Neural cell (in vitro differentiated cells): ENCODE measurements at regions not wholly inside any gene's neighbourhood (a gene's known extent, or its start where the extent isn't known, plus 50 kb on each side); places are given as distances from the start of the nearest gene placed in this dataset.

Experiments used
- H2AFZ ChIP-seq: fragments of 200-600, 300-800 bp; sonication (generic), shearing (Covaris generic); 2 replicates; pipeline ENCODE4 v1.6.0; 2014; ENCODE audit warnings: low read depth, mild to moderate bottlenecking, antibody characterized with exemption, low read length, moderate library complexity
- H3F3A ChIP-seq: fragments of 200-600 bp; shearing (Covaris generic); 2 replicates; pipeline ENCODE4 v1.6.1; 2016; ENCODE audit warnings: mild to moderate bottlenecking, moderate library complexity, mixed read lengths, antibody characterized with exemption, low read length; ENCODE audit not compliant: insufficient read depth, poor library complexity, severe bottlenecking
- H3K27ac ChIP-seq: fragments of 200-600, 300-800 bp; sonication (generic), shearing (Covaris generic); 2 replicates; pipeline ENCODE4 v1.5.1; 2014; ENCODE audit warnings: mild to moderate bottlenecking, low read length, moderate library complexity
- H3K27me3 ChIP-seq: fragments of 300-800, 200-600 bp; sonication (generic), shearing (Covaris generic); 2 replicates; pipeline ENCODE4 v1.6.0; 2014; ENCODE audit warnings: mild to moderate bottlenecking, low read depth, low read length, moderate library complexity; ENCODE audit not compliant: insufficient read depth
- H3K36me3 ChIP-seq: fragments of 300-800, 200-600 bp; sonication (generic), shearing (Covaris generic); 2 replicates; pipeline ENCODE4 v1.5.1; 2014; ENCODE audit warnings: mild to moderate bottlenecking, antibody characterized with exemption, low read length, moderate library complexity; ENCODE audit not compliant: insufficient read depth
- H3K4me2 ChIP-seq: fragments of 300-800, 200-600 bp; sonication (generic), shearing (Covaris generic); 2 replicates; pipeline ENCODE4 v1.6.0; 2014; ENCODE audit warnings: mild to moderate bottlenecking, low read length
- H3K4me3 ChIP-seq: fragments of 300-800, 200-600 bp; sonication (generic), shearing (Covaris generic); 2 replicates; pipeline ENCODE4 v1.5.1; 2014; ENCODE audit warnings: mild to moderate bottlenecking, low read length, moderate library complexity
- H3K79me2 ChIP-seq: fragments of 200-600 bp; shearing (Covaris generic); replicated peaks from 2 replicates; pipeline ENCODE4 v1.6.0; 2014; ENCODE audit warnings: mild to moderate bottlenecking, low read length, moderate library complexity; ENCODE audit not compliant: insufficient read depth
- H3K9ac ChIP-seq: fragments of 300-800, 200-600 bp; sonication (generic), shearing (Covaris generic); 2 replicates; pipeline ENCODE4 v1.6.1; 2016; ENCODE audit warnings: mild to moderate bottlenecking, low read length, mixed read lengths
- H3K9me2 ChIP-seq: fragments of 200-600 bp; shearing (Covaris generic); 2 replicates; pipeline ENCODE4 v1.6.1; 2016; ENCODE audit warnings: mild to moderate bottlenecking, low read length, mixed read lengths; ENCODE audit not compliant: insufficient read depth
- H3K9me3 ChIP-seq: fragments of 200-600, 300-800 bp; sonication (generic), shearing (Covaris generic); 2 replicates; pipeline ENCODE4 v1.6.1; 2016; ENCODE audit warnings: mild to moderate bottlenecking, mixed run types, low read length, moderate library complexity, mixed read lengths
- H4K20me1 ChIP-seq: fragments of 200-600 bp; shearing (Covaris generic); 2 replicates; pipeline ENCODE4 v1.6.1; 2016; ENCODE audit warnings: mild to moderate bottlenecking, mixed run types; ENCODE audit not compliant: insufficient read depth
- CTCF ChIP-seq: fragments of 450-650 bp; IDR thresholded peaks from 2 replicates; pipeline ENCODE4 v1.5.1; 2014; ENCODE audit warnings: antibody characterized with exemption, mild to moderate bottlenecking, moderate library complexity; ENCODE audit not compliant: poor library complexity, severe bottlenecking
- EP300 ChIP-seq: fragments of 450-650 bp; conservative IDR thresholded peaks from 2 replicates; pipeline ENCODE4 v1.6.1; 2014; ENCODE audit warnings: antibody characterized with exemption, mild to moderate bottlenecking, moderate library complexity; ENCODE audit not compliant: poor library complexity, severe bottlenecking
- EZH2 ChIP-seq: fragments of 200-600, 300-800 bp; shearing (Covaris generic), sonication (generic); IDR thresholded peaks from 2 replicates; pipeline ENCODE4 v1.6.1; 2014; ENCODE audit warnings: antibody characterized with exemption, low read length, borderline replicate concordance, mild to moderate bottlenecking; ENCODE audit not compliant: insufficient read depth, poor library complexity, severe bottlenecking
- MXI1 ChIP-seq: fragments of 450-650 bp; conservative IDR thresholded peaks from 2 replicates; pipeline ENCODE4 v1.6.1; 2014; ENCODE audit warnings: antibody characterized with exemption, mild to moderate bottlenecking; ENCODE audit not compliant: poor library complexity, severe bottlenecking
- POLR2AphosphoS5 ChIP-seq: IDR thresholded peaks from 2 replicates; pipeline ENCODE4 v1.6.1; 2012
- RAD21 ChIP-seq: fragments of 450-650 bp; conservative IDR thresholded peaks from 2 replicates; pipeline ENCODE4 v1.6.1; 2014; ENCODE audit warnings: antibody characterized with exemption, mild to moderate bottlenecking, moderate library complexity
- SMC3 ChIP-seq: fragments of 450-650 bp; conservative IDR thresholded peaks from 2 replicates; pipeline ENCODE4 v1.6.1; 2014; ENCODE audit warnings: antibody characterized with exemption, mild to moderate bottlenecking, moderate library complexity; ENCODE audit not compliant: poor library complexity
- TAF1 ChIP-seq: IDR thresholded peaks from 2 replicates; pipeline ENCODE4 v1.6.1; 2012; ENCODE audit warnings: low read depth
- TF ChIP-seq, protein P1 (sequence below): IDR thresholded peaks from 2 replicates; pipeline ENCODE4 v1.6.1; 2012; ENCODE audit warnings: borderline replicate concordance

DNA sequence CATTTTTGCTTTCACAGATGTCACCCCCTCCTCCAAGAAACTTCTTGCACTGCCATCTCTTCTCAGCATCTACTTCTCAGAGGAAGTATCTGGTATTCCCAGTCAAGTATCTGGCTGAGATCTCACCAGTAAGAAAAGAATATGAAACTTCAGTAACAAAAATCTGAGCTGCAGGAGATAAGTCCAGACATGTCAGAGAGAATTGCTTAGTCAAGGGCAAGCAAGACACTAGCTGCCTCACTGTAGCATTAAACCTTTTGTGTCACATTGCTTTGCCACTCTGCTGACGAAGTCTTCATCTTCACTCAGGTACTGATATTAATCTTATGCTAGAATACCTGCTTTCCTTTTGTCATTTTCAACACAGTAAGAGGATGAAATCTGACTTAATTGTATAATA, 70.6 kb upstream of the ZC3H12C start:
- H3F3A ChIP-seq = no peaks in the 10 kb centered on the region
- H3K9ac ChIP-seq = no peak overlapping the region
- no peak overlapping the region for H2AFZ ChIP-seq
- no peaks in the 10 kb centered on the region for H4K20me1 ChIP-seq
- H3K9me2 ChIP-seq = no peaks in the 10 kb centered on the region
- H3K4me3 ChIP-seq = no peak overlapping the region
- H3K27me3 ChIP-seq = no peaks in the 10 kb centered on the region
- TF ChIP-seq EP300 (no peak), SMC3 (no peak), EZH2 (no peak), TAF1 (no peak), MXI1 (no peak), POLR2AphosphoS5 (no peak), RAD21 (no peak), CTCF (no peak)
- TF ChIP-seq, protein P1, sequence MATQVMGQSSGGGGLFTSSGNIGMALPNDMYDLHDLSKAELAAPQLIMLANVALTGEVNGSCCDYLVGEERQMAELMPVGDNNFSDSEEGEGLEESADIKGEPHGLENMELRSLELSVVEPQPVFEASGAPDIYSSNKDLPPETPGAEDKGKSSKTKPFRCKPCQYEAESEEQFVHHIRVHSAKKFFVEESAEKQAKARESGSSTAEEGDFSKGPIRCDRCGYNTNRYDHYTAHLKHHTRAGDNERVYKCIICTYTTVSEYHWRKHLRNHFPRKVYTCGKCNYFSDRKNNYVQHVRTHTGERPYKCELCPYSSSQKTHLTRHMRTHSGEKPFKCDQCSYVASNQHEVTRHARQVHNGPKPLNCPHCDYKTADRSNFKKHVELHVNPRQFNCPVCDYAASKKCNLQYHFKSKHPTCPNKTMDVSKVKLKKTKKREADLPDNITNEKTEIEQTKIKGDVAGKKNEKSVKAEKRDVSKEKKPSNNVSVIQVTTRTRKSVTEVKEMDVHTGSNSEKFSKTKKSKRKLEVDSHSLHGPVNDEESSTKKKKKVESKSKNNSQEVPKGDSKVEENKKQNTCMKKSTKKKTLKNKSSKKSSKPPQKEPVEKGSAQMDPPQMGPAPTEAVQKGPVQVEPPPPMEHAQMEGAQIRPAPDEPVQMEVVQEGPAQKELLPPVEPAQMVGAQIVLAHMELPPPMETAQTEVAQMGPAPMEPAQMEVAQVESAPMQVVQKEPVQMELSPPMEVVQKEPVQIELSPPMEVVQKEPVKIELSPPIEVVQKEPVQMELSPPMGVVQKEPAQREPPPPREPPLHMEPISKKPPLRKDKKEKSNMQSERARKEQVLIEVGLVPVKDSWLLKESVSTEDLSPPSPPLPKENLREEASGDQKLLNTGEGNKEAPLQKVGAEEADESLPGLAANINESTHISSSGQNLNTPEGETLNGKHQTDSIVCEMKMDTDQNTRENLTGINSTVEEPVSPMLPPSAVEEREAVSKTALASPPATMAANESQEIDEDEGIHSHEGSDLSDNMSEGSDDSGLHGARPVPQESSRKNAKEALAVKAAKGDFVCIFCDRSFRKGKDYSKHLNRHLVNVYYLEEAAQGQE = no peak
- H3K36me3 ChIP-seq = no peaks in the 10 kb centered on the region
- no peak overlapping the region for H3K4me2 ChIP-seq
- no peaks in the 10 kb centered on the region for H3K79me2 ChIP-seq
- no peak overlapping the region for H3K27ac ChIP-seq
- H3K9me3 ChIP-seq = no peaks in the 10 kb centered on the region

DNA sequence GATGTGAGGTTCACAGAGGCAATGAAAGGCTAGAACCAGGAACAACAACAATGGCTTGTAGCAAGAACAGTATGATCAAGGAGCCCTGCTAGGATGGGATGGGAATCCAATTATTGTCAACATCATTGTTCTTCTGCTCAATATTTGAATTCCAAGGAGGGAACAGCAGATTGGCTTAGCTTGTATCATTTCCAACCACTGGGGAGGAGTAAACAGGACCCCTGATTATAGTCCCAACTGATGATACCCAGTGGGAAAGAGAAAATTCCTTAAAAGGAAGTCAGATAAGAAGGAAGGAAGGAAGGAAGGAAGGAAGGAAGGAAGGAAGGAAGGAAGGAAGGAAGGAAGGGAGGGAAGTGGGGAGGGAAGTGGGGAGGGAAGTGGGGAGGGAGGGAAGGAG, 69.5 kb upstream of the ZC3H12C start:
- no peak overlapping the region for H3K4me3 ChIP-seq
- H2AFZ ChIP-seq = no peak overlapping the region
- H3K27me3 ChIP-seq = no peaks in the 10 kb centered on the region
- no peaks in the 10 kb centered on the region for H4K20me1 ChIP-seq
- H3K27ac ChIP-seq = no peak overlapping the region
- TF ChIP-seq EP300 = no peak
- TF ChIP-seq TAF1 = no peak
- TF ChIP-seq POLR2AphosphoS5 = no peak
- no peak for TF ChIP-seq SMC3
- TF ChIP-seq, protein P1 = no peak
- no peak for TF ChIP-seq MXI1
- no peaks in the 10 kb centered on the region for H3K36me3 ChIP-seq
- no peaks in the 10 kb centered on the region for H3K79me2 ChIP-seq
- H3K9me3 ChIP-seq = no peaks in the 10 kb centered on the region
- no peaks in the 10 kb centered on the region for H3F3A ChIP-seq
- no peak overlapping the region for H3K4me2 ChIP-seq
- H3K9me2 ChIP-seq = no peaks in the 10 kb centered on the region
- no peak overlapping the region for H3K9ac ChIP-seq
